ENCODE measurements at regions not wholly inside any gene's neighbourhood (a gene's known extent, or its start where the extent isn't known, plus 50 kb on each side); places are given as distances from the start of the nearest gene placed in this dataset.

GRCh38 chr2:167480232-167480985 is 592.1 kb downstream of the XIRP2 start:
- Histone ChIP-seq H3K4me3 (no peak overlapping the region), H3K9me3 (no peaks in the 10 kb centered on the region), H3K4me1 (no peaks in the 10 kb centered on the region), H3K27ac (replicated peaks in 1 of 4) (no peak overlapping the region), H3K36me3 (no peaks in the 10 kb centered on the region), H3K27me3 (no peaks in the 10 kb centered on the region)
- TF ChIP-seq EP300 (IDR thresholded peaks at IDR 0.05) (no peak), POLR2AphosphoS5 (IDR thresholded peaks at IDR 0.05) (no peak), POLR2A (IDR thresholded peaks at IDR 0.05; ENCODE audit: low read depth) (no peak)
- TF ChIP-seq, protein P1, sequence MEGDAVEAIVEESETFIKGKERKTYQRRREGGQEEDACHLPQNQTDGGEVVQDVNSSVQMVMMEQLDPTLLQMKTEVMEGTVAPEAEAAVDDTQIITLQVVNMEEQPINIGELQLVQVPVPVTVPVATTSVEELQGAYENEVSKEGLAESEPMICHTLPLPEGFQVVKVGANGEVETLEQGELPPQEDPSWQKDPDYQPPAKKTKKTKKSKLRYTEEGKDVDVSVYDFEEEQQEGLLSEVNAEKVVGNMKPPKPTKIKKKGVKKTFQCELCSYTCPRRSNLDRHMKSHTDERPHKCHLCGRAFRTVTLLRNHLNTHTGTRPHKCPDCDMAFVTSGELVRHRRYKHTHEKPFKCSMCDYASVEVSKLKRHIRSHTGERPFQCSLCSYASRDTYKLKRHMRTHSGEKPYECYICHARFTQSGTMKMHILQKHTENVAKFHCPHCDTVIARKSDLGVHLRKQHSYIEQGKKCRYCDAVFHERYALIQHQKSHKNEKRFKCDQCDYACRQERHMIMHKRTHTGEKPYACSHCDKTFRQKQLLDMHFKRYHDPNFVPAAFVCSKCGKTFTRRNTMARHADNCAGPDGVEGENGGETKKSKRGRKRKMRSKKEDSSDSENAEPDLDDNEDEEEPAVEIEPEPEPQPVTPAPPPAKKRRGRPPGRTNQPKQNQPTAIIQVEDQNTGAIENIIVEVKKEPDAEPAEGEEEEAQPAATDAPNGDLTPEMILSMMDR (IDR thresholded peaks at IDR 0.05), result no peak
- intact Hi-C loops (cut with DNase I), result no loop called here
- 87% methylated on average over 6 of the region's 6 CpGs for WGBS
- DNase-seq (ENCODE audit: extremely low spot score), result no peak

DNA sequence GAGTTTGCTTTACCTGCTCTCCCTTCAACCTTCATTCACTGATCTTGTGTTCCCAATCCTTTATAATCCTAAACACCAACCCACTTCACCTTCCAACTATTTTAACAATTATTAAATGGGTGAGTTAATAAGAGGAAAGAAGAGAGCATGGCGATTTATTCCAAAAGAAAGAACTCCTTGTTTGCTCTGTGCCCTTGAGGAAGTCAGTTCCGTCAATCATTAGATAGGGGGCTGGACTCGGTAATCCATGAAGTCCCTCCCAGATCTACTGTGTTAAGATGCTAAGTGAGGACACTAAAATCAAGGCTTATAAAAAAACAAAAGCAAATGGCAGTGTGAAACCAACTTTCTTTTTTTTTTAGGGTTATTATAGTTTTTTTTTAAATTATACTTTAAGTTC is 589.9 kb downstream of the XIRP2 start:
- Histone ChIP-seq H3K27ac (replicated peaks in 1 of 4) (no peak overlapping the region), H3K27me3 (no peaks in the 10 kb centered on the region), H3K9me3 (no peaks in the 10 kb centered on the region), H3K4me3 (no peak overlapping the region), H3K36me3 (no peaks in the 10 kb centered on the region), H3K4me1 (no peaks in the 10 kb centered on the region)
- 95% methylated on average over 3 of the region's 3 CpGs for WGBS
- no peak for TF ChIP-seq EP300 (IDR thresholded peaks at IDR 0.05)
- TF ChIP-seq, protein P1 (IDR thresholded peaks at IDR 0.05), result no peak
- no peak for TF ChIP-seq POLR2AphosphoS5 (IDR thresholded peaks at IDR 0.05)
- TF ChIP-seq POLR2A (IDR thresholded peaks at IDR 0.05; ENCODE audit: low read depth), result no peak
- no peak for DNase-seq (ENCODE audit: extremely low spot score)
- intact Hi-C loops (cut with DNase I), result no loop called here

DNA sequence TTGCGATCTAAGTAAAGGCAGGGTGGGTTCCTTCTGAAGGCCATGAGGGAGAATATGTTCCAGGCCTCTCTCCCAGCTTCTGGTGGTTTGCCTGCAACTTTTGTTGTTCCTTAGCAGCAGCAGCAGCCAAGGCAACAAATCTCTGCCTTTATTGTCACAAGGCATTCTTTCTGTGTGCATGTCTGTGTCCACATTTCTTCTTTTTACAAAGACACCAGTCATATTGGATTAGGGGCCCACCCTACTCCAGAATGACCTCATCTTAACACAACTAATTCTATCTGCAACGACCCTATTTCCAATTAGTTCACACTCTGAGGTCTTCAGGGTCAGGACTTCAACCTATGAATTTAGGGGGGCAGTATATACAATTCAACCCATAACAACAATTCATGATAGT is 587.5 kb downstream of the XIRP2 start:
- no peaks in the 10 kb centered on the region for H3K9me3 ChIP-seq
- H3K4me3 ChIP-seq, result no peak overlapping the region
- DNase-seq (ENCODE audit: extremely low spot score), result no peak
- no peaks in the 10 kb centered on the region for H3K4me1 ChIP-seq
- intact Hi-C loops (cut with DNase I), result no loop called here
- H3K27me3 ChIP-seq, result no peaks in the 10 kb centered on the region
- H3K27ac ChIP-seq (replicated peaks in 1 of 4), result no peak overlapping the region
- WGBS, result 68% methylated on average over 2 of the region's 2 CpGs
- TF ChIP-seq EP300 (IDR thresholded peaks at IDR 0.05) (no peak), POLR2AphosphoS5 (IDR thresholded peaks at IDR 0.05) (no peak)
- TF ChIP-seq, protein P1 (IDR thresholded peaks at IDR 0.05), result no peak
- no peaks in the 10 kb centered on the region for H3K36me3 ChIP-seq

DNA sequence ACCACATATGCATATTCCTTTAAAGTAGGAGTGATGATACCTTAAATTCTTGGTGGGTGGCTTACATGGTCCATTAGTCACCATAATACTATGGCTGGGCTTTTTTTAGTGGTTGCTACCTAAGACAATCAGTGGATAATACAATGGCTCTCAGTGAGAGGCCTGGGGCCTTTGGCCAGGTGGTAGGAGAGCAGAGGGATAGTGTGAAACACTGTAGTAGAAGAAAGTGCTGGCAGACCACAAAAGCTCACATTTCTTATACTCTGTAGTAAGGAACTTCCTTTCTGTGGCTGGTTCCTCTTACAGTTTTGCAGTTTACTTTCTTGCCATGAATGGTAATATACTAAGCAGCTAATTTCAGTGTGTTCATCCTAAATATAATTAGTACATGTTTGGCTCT is 583.5 kb downstream of the XIRP2 start:
- intact Hi-C loops (cut with DNase I), result no loop called here
- Histone ChIP-seq H3K27me3 (no peaks in the 10 kb centered on the region), H3K27ac (replicated peaks in 1 of 4) (no peak overlapping the region), H3K4me1 (no peaks in the 10 kb centered on the region), H3K9me3 (no peaks in the 10 kb centered on the region), H3K36me3 (no peaks in the 10 kb centered on the region), H3K4me3 (no peak overlapping the region)
- no peak for TF ChIP-seq POLR2A (IDR thresholded peaks at IDR 0.05; ENCODE audit: low read depth)
- TF ChIP-seq, protein P1 (IDR thresholded peaks at IDR 0.05), result no peak
- TF ChIP-seq EP300 (IDR thresholded peaks at IDR 0.05), result no peak
- TF ChIP-seq POLR2AphosphoS5 (IDR thresholded peaks at IDR 0.05), result no peak
- DNase-seq (ENCODE audit: extremely low spot score), result no peak

DNA sequence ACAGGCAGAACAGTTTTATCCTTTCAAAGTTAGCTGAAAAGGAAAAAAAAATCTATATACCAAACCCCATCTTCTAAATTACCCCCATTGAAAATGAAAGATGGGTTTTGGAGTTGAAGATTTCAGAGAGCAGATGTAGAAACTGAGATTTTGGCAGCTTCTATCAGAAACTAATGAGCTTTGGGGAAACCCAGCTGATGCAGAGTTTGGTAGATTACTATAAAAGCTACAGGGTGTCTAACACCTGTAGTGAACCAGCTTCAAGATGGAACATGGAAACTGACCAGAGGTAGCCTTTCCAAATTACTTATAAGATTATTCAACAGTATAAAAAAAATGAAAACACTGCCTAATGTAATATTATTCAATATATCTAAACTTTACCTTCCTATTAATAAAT is 583.1 kb downstream of the XIRP2 start:
- TF ChIP-seq EP300 (IDR thresholded peaks at IDR 0.05) (no peak), POLR2A (IDR thresholded peaks at IDR 0.05; ENCODE audit: low read depth) (no peak), POLR2AphosphoS5 (IDR thresholded peaks at IDR 0.05) (no peak)
- TF ChIP-seq, protein P1 (IDR thresholded peaks at IDR 0.05), result no peak
- intact Hi-C loops (cut with DNase I), result no loop called here
- H3K36me3 ChIP-seq, result no peaks in the 10 kb centered on the region
- H3K27me3 ChIP-seq, result no peaks in the 10 kb centered on the region
- H3K4me3 ChIP-seq, result no peak overlapping the region
- H3K9me3 ChIP-seq, result no peaks in the 10 kb centered on the region
- H3K27ac ChIP-seq (replicated peaks in 1 of 4), result no peak overlapping the region
- no peaks in the 10 kb centered on the region for H3K4me1 ChIP-seq
- DNase-seq (ENCODE audit: extremely low spot score), result no peak

Data from esophagus muscularis mucosa (tissue), 4 donors.